ENCODE measurements at regions not wholly inside any gene's neighbourhood (a gene's known extent, or its start where the extent isn't known, plus 50 kb on each side); places are given as distances from the start of the nearest gene placed in this dataset.

- TF ChIP-seq, protein P1, sequence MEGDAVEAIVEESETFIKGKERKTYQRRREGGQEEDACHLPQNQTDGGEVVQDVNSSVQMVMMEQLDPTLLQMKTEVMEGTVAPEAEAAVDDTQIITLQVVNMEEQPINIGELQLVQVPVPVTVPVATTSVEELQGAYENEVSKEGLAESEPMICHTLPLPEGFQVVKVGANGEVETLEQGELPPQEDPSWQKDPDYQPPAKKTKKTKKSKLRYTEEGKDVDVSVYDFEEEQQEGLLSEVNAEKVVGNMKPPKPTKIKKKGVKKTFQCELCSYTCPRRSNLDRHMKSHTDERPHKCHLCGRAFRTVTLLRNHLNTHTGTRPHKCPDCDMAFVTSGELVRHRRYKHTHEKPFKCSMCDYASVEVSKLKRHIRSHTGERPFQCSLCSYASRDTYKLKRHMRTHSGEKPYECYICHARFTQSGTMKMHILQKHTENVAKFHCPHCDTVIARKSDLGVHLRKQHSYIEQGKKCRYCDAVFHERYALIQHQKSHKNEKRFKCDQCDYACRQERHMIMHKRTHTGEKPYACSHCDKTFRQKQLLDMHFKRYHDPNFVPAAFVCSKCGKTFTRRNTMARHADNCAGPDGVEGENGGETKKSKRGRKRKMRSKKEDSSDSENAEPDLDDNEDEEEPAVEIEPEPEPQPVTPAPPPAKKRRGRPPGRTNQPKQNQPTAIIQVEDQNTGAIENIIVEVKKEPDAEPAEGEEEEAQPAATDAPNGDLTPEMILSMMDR (IDR thresholded peaks at IDR 0.05) = no peak
- TF ChIP-seq POLR2A (IDR thresholded peaks at IDR 0.05) = no peak
These were observed 163.8 kb upstream of the SLC16A7 start for GRCh38 chr12:59432057-59432456.

All from esophagus squamous epithelium (tissue), 4 donors.